Ovary (tissue), 3 donors: ENCODE measurements at regions not wholly inside any gene's neighbourhood (a gene's known extent, or its start where the extent isn't known, plus 50 kb on each side); places are given as distances from the start of the nearest gene placed in this dataset.

Experiments
- EP300 ChIP-seq: sonication (generic); formaldehyde crosslinking; IDR thresholded peaks from one replicate; pipeline ENCODE4 v1.6.1; 2017; ENCODE audit warnings: antibody characterized with exemption
- POLR2A ChIP-seq: fragments of 450-650 bp; IDR thresholded peaks from one replicate; pipeline ENCODE4 v1.6.1; 2017; ENCODE audit warnings: antibody characterized with exemption, mild to moderate bottlenecking, moderate library complexity
- TF ChIP-seq, protein P1 (sequence below), 3 donors: fragments of 450-650 bp in 2 of 3; fragments of 200-600 bp in 1 of 3; IDR thresholded peaks; one replicate each; pipeline versions ENCODE4 v1.5.1 to v1.8.0; 2016 to 2022; ENCODE audit warnings: antibody characterized with exemption in 3 of 3, mild to moderate bottlenecking in 1 of 3
- donor health status: DM: no; HTN: no; CAD: no.

DNA sequence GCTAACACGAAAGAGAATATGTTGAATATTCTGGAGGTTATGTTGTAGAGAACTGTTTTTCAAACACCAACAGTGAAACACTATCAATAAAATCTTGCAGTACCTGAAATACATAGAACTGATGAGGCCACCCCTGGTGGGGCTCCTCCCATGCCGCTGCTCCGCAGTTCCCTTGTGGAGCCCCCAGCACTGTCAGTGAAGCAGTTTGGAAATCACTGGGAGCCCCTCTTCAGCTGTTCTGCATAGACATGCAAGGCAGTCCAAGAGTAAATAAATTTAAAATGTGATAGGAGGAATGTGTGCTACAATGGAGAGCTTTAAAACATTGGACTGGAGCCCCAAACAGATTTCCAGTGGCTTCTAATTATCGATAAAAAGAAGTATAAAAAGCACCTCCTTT, 189.4 kb downstream of the FNDC1 start:
- TF ChIP-seq, protein P1, sequence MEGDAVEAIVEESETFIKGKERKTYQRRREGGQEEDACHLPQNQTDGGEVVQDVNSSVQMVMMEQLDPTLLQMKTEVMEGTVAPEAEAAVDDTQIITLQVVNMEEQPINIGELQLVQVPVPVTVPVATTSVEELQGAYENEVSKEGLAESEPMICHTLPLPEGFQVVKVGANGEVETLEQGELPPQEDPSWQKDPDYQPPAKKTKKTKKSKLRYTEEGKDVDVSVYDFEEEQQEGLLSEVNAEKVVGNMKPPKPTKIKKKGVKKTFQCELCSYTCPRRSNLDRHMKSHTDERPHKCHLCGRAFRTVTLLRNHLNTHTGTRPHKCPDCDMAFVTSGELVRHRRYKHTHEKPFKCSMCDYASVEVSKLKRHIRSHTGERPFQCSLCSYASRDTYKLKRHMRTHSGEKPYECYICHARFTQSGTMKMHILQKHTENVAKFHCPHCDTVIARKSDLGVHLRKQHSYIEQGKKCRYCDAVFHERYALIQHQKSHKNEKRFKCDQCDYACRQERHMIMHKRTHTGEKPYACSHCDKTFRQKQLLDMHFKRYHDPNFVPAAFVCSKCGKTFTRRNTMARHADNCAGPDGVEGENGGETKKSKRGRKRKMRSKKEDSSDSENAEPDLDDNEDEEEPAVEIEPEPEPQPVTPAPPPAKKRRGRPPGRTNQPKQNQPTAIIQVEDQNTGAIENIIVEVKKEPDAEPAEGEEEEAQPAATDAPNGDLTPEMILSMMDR (IDR thresholded peaks at IDR 0.05) = no peak
- TF ChIP-seq POLR2A (no peak), EP300 (no peak)
